HL-60 (cell line): ENCODE measurements at regions not wholly inside any gene's neighbourhood (a gene's known extent, or its start where the extent isn't known, plus 50 kb on each side); places are given as distances from the start of the nearest gene placed in this dataset.

Source experiments
- POLR2AphosphoS5 ChIP-seq: IDR thresholded peaks from 2 replicates; pipeline ENCODE4 v1.6.1; 2012; ENCODE audit warnings: low read depth
- REST ChIP-seq: IDR thresholded peaks from 2 replicates; pipeline ENCODE4 v1.6.1; 2012; ENCODE audit warnings: low read depth; ENCODE audit not compliant: insufficient replicate concordance
- TF ChIP-seq, protein P1 (sequence below): IDR thresholded peaks from one replicate; pipeline ENCODE4 v1.5.1; 2011; ENCODE audit warnings: low read length, control low read depth, inconsistent platforms; ENCODE audit not compliant: insufficient read depth

- TF ChIP-seq, protein P1, sequence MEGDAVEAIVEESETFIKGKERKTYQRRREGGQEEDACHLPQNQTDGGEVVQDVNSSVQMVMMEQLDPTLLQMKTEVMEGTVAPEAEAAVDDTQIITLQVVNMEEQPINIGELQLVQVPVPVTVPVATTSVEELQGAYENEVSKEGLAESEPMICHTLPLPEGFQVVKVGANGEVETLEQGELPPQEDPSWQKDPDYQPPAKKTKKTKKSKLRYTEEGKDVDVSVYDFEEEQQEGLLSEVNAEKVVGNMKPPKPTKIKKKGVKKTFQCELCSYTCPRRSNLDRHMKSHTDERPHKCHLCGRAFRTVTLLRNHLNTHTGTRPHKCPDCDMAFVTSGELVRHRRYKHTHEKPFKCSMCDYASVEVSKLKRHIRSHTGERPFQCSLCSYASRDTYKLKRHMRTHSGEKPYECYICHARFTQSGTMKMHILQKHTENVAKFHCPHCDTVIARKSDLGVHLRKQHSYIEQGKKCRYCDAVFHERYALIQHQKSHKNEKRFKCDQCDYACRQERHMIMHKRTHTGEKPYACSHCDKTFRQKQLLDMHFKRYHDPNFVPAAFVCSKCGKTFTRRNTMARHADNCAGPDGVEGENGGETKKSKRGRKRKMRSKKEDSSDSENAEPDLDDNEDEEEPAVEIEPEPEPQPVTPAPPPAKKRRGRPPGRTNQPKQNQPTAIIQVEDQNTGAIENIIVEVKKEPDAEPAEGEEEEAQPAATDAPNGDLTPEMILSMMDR, result no peak
- no peak for TF ChIP-seq POLR2AphosphoS5
- TF ChIP-seq REST, result no peak
Measured at GRCh38 chrX:10071451-10072144, 85.2 kb upstream of the CLCN4 start.
